NCI-H1105 (cell line): ENCODE measurements at regions not wholly inside any gene's neighbourhood (a gene's known extent, or its start where the extent isn't known, plus 50 kb on each side); places are given as distances from the start of the nearest gene placed in this dataset.

Experiments
- DNase-seq: peaks from one replicate; lab custom pipeline; 2025; lab: John Stamatoyannopoulos, UW

DNA sequence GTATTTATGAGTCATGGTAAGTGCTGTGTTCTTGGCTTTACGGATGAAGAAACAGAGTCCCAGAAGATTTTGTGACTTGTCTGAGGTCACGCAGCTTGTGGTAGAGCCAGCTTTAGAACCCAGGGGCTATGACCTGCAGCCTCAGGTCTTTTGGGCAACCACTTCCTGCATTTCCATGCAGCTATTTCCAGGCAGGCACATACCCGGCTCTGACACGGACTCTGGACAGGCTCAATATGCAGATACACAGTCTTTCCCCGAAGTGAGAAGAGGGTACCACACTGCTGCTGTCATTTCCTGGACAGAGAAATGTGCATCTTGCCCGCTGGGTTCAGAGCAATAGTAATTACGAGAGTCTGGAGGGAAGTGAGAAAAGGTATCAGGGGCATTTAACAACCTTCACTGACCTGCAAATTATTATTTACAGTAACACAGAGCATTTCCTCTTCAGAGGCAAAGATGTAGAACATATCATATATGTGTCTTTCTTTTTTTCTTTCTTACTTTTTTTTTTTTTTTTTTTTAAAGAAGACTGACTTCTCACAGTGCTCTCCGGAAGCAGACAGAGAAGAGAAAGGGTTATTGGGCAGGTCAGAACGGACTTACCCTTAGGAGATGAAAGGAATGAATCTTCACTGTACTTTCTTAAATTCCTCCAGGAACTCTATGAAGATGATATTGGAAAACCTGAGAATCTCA, 185.1 kb downstream of the CLIC5 start:
- no peak for DNase-seq

DNA sequence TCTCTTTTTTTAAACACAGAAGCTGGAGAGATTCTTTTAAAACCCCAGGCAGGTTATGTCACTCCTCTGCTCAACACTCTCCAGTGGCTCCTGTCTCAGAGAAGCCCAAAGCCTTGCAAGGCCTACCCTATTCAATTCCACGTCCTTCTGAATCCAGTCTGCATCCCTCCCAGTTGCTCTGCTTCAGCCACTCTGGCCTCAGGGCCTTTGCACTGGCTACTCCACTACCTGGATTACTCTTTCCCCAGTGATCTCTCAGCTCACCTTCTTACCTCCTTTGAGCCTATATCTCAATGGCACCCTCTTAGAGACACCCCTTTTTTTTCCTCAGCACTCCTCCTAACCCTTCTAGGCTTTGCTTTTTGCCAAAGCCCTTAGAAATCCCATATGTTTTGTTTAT, 185.8 kb downstream of the CLIC5 start:
- no peak for DNase-seq

DNA sequence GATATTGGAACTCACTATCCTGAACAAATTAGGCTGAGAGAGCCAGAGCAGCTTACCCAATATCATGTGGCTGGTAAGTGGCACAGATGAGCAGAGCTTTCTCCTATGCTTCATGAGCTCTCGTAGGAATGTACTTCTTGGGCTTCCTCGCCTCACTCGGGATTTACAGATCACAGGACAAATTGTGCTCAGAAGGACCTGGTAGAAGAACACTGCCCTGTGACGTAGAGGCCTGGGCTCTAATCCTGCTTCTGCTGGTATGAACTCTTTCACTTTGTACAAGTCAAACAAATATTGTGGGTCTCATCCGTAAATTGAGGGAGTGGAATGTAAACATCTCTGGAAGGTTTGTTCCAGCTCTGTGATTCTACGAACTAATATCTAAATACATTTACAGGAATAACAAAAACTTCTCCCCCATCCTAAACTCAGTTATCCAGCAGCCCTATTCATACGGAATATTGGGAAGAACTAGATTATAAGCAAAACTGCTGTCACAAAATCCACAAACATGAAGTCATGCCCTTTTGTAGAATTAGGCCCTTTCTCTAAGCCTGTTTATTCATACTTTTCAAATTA, 187.6 kb downstream of the CLIC5 start:
- DNase-seq: no peak

DNA sequence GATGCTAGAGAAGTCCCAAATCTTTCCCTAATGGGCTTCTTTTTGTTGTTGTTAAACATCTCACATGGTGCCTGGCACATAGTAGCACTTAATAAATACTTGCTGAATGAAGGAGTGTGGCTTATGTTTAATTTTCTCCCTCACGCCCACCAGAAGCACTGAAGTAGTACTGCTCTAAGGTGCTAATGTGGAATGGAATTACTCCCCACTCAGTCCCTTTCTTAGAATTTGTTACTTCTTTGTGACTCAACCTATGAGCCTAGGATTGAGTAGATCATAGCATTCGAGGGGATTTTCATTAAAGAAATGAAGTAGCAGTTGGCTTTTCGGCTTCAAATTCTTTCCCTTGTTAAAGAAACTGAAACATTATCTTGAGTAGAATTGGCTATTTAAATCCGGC, 192.8 kb downstream of the CLIC5 start:
- DNase-seq: no peak

DNA sequence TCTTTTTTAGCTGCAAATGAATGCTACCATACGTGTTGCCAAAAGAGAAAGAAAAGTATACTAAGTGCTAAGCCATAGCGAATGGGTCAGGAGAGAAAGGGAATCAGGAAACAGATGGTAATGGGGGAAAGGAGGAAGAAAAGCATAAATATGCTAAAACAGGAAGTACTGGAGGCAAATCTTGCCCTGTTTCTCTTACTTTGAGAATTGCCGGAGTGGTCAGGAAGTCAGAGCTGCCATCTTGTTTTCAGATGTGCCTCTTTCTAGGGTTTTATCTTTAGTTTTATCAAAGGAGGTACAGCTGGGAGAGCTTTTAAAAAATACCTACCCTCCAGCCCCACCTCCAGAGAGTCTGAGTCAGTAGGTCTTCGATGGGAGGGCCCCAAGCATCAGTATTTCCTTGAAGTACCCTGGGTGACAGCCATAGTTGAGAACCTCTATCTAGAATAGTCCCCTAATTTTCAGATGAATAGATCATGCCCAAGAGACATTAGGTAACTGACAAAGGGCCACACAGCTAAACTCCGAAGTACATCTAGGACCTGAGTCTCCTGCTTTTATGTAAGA, 193.3 kb downstream of the CLIC5 start:
- no peak for DNase-seq

DNA sequence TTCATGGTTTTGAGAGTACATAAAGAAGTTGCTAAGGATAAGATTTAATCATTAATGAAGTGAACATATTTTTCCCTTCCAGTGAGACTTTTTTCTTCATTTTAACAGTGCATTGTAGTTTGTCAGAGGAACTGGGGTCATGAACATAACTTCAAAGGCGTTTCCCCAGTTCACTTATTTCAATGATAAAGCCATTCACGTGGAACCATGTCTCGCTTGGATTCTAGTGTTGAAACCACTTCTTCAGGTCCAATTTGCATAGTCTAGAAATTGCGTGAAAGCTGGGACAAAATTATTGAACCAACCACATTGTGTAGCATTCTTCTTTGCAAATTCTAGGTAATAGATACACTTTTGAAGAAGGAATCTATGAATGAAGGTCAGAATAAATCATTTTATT, 197.0 kb downstream of the CLIC5 start:
- no peak for DNase-seq

DNA sequence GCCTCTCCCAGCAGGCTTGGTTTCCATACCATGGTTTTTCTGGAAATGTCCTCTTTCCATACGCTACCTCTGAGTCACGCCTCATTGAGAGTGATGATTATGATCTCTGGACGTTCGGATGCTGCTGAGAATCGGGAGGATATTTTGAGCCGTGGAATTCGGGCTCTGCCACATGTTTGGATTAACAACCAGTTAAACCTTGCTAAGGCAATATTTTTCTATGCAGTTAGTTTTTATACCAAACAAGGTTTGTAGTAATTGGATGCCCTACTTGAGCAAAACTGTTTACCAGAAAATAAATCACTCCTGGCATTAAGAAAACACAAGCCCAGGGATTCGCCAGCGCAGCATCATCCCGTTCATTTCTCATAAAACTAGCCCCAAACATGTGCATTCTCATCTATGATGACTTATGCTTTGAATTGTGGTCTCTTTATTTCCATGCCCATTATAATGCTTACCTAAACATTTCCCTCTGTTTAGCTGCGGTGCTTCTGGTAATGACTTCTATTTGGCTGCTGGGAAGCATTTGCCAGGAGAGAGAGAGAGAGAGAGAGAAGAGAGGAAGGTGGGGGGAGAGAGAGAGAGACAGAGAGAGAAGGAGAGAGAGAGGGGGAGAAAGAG, 198.9 kb downstream of the CLIC5 start:
- DNase-seq: no peak

DNA sequence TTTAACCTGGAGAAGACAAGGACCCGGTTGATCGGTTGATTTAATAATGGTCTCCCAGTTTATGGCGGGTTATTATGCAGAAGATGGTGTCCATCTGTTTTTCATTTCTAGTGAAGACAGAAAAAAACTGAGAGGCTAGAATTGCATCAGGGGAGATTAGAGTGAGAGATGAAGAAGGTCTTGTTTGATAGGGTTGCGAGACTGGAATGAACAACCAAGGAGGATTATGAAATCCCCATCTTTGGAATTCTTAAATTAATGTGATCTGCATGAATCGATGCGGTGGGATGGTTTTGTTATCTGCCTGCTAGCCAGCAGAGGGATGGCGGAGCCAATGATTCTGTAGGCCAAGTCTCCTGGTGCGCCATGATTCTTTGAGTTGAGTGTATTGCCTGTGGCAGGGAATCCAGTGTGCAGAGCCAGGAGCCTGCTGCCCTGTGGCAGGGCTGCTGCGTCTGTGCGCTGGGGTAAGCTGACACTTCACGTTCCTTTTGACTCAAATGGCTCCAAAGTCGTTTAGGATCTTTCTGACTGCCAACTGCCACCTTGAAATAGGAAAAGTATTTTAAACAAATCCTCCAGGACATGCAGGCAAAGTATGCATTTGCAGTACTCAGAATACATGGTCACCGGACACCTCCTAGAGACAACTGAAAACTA, 200.1 kb downstream of the CLIC5 start:
- DNase-seq: no peak

DNA sequence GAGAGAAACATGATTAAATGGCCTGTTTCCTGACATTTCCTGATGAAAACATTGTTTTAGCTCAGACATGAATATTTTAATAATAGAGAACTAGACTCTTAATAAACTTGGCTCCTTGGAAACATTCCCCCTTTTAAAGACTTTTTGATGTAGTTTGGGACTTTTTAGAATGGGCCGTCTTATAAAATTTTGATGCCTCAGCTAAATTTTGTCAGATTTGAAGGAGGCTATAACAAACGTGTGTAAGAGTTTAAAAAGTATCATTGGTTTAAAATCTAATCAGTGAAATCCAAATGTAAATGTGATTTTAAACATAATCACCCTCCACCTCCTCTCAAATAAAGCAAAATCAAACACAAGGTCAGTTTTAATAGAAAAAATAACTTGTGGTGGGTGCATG, 200.9 kb downstream of the CLIC5 start:
- DNase-seq: no peak

DNA sequence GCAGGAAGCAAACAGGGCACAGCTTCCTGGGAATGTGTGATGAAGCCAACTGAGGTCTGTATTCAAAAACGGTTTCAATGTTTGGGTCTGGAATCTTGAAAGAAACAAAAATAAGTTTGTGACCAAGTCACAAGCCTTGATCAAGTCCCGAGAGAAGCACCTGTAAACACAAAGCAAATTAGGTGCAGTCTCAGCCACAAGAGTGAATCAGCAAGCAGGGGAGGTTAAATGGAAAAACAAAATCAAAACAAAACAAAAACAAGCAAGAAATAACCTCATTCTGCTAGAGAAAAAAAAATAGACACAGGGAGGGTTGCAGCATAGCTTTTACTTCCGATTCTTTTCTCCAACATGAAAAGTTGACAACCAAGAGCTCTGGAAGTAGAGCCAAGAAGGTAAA, 201.7 kb downstream of the CLIC5 start:
- no peak for DNase-seq

DNA sequence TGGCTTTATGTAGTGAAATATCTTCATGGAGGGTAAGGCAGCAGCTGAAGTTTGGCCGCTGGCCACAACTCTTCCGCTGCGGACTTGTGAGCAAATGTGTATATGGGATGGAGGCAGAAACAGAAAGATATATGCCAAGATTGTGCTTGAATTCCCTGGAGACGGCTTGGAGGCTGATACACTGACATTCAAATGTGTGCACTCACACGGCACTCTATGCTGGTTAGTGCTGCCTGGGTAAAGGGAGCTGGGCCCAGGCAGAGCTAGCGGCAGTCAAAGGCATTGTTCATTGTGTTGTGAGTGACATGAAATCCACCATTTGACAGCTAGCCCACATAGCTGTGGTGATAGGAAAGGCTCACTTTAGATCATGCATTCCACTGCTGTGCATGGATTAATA, 202.7 kb downstream of the CLIC5 start:
- no peak for DNase-seq

DNA sequence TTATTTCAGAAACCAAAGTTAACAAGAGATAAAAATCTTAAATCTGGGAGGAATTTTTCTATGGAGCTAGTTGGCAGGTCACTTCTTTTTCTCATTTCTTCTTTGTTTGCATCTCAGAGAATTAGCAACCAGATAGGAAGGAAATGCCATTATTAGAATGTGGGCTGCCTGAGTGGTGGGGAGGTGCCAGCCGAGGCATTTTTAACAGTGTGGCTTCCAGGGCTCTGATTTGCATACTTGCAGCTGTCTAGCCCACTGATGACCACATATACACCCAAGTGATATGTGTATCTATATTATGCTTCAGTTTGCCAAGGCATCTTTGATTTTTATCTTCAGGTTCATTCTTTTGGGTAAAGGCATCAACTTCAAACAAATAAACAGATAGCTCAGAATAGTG, 206.7 kb downstream of the CLIC5 start:
- no peak for DNase-seq

DNA sequence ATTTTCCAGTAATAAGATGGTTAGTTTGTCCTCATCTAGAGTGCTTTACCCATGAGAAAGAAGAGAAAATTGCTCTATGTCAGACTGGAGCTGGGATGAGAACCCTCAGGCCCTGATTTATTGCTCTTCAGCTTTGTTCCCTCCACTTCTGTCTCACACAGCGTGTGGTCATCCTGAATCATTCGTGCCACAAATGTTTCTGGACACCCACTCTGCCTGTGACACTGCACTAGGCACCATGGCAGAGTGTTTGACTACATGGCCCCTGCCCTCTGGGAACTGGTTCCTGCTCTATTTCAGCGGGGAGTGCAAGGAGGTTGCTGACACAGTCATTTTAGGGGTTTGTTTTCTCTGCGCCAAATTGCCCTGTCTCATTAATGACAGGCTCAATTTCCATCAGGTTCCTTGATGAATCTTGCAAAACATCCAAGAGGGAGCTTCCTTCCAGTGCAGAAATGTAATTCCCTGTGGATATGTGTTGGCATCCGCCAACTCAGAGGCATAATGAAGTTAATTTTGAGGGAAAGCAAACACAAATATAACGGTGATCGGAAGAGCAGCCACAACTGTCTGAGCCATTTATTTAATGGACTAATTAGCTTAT, 207.5 kb downstream of the CLIC5 start:
- DNase-seq: no peak

DNA sequence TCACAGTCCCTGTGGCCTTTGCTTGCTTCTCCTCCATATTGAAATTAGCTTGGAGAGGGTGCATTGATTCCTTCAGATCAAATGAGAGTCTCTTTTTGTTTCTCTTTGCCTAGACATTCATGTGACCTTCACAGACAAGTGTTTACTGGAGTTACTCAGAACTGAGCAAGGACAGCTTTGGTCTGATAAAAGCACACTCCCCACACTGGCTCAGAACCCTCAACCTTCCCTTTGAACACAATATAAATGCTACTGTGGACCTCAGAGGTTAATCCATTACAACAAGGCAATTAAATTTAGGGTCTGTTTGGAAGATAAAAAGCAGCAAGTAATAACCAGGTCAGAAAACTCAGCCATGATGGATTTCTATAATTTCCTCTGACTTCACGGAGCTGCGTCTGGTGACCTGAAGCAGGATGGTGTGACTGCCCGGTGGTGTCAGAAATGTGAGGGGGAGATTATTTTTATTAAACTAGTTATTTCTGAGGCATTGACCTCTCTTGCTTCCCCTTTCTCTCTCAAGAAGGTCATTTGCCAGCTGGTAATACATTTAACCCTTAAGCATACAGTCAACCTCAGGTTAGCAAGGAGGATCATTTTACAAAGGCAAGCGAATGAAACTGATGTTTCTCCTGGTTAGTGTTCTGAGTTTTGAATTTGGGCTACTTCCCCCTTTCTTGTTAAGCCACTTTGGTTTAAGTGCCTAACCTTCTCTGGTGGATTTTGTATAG, 208.2 kb downstream of the CLIC5 start:
- no peak for DNase-seq

DNA sequence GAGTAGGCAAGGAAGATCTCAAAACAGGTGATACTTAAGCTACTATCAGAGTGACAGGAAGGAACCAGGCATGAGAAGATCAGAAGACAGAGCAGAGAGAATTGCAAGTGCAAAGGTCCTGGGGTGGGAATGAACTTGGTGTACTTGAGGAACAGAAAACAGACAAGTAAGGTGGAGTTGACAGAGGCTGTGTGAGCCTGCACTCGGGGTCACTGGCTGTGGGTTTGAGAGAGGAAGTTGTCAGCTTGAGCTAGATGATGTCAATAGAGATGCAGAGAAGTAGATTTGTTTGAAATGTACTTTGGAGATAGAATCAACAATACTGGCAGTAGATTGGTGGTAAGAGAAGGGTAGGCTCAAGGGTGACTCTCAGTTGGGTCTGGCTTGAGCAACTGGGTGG, 209.5 kb downstream of the CLIC5 start:
- no peak for DNase-seq

DNA sequence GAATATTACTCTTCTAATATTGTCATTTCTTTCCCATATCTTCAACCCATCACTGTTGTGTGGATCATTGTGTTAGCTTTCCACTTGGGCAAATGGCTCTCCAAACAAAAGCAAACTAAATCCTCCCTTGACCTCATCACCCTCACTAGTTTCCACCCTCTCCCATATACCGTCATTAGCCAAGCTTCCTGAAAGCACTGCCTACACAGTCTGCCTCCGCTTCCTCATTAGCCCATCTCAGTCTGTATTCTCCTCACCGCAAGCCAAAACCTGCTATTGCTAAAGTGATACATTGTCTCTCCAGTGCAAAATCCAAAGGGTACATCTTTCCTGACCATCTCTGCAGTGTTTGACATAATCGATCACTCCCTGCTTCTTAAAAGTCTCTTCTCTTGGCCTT, 212.6 kb downstream of the CLIC5 start:
- DNase-seq: no peak

DNA sequence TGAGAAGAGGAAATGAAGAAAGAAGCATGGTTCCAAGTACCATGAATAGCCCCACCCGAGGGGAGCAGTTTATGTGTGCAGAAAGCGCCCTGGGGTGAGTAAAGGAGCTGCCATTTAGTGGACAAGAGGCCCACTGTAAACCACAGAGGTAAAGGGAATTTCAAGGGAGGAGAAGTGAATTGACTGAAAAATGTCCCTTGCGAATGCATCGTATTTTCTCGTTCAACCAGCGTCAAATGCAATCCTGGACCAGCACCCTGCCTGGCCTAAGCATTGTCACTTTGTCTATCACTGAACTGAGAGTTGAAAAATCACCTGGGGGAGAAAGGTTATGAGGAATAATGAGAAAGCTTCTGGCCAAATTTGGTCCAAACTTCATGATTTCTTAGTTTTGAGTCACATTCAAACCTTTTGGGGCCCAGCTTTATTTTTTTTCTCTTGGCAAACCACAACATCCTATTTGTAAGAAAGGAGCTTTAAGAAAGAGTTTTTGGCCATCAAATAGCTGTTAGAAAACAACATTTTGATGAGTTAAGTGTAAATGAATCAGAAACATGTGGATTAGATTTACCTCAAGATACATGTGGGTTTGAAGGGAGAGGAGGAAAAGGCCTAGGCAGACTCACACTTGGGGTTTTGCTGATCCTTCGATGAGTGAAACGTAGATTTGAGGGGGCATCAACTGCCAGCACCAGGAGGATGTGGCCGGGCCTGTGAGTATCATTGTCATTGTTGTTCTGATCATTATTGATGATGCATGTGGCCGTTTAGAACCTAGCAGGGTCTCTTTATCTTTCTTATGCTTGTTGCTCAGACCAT, 214.0 kb downstream of the CLIC5 start:
- DNase-seq: no peak

DNA sequence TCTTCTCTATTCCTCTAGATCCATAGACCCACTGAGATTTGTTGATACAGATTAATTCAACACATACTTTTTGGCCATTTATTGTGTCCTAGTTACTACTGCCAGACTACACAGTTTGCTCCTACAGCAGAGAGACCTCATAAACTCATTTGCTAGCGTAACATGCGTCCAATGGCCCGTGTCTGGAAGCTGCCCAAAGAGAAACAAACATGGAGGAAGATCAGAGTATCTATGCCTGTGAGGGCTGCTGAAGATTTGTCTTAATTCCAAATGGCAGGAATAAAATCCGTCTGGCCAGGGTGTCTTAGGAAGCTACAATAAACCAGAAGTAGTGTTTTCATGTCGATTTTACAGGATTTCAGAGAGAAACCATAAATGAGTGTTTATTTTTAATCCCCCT, 214.7 kb downstream of the CLIC5 start:
- DNase-seq: no peak

DNA sequence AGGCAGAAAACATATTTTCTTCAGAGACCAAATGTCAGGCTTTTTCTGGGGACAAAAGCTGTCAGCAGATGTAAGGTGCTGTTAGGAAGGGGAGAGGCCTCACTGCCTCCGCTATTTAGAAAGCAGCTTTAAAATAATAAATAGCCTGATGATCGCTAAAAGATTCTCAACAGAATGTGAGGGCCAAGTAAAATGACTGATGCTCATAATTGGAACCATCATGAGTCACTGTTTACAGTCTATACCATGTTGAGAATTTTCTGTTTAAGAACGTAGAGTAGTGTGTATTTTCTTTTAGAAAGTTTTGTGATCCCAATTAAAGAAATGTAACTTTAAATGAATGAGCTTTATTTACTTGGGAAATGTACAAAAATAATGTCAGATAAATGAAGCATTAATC, 220.0 kb downstream of the CLIC5 start:
- no peak for DNase-seq

DNA sequence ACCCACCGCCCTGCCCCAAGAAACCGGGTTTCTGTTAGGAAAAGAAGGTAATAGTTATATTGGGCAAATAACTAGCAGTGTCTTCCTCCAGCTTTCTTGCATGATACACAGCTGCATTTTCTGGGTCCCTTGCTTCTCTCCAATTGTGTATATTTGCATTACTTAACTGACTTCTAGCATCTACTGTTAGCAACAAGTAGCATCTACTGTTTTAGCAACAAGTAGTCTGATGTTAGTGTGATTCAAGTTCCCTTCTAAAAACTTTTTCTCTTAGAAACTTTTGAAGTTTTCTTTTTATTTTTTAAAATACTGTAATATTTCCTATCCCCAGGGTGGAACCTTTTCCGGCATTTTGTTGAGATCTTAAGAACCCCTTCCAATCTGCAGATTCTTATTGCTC, 221.2 kb downstream of the CLIC5 start:
- DNase-seq: no peak
